ENCODE measurements at regions not wholly inside any gene's neighbourhood (a gene's known extent, or its start where the extent isn't known, plus 50 kb on each side); places are given as distances from the start of the nearest gene placed in this dataset.
"Not testable (repeated sequence)": the region's sequence is repeated elsewhere in the genome, so short reads cannot be mapped to it uniquely, and the experiment has no call there.

DNA sequence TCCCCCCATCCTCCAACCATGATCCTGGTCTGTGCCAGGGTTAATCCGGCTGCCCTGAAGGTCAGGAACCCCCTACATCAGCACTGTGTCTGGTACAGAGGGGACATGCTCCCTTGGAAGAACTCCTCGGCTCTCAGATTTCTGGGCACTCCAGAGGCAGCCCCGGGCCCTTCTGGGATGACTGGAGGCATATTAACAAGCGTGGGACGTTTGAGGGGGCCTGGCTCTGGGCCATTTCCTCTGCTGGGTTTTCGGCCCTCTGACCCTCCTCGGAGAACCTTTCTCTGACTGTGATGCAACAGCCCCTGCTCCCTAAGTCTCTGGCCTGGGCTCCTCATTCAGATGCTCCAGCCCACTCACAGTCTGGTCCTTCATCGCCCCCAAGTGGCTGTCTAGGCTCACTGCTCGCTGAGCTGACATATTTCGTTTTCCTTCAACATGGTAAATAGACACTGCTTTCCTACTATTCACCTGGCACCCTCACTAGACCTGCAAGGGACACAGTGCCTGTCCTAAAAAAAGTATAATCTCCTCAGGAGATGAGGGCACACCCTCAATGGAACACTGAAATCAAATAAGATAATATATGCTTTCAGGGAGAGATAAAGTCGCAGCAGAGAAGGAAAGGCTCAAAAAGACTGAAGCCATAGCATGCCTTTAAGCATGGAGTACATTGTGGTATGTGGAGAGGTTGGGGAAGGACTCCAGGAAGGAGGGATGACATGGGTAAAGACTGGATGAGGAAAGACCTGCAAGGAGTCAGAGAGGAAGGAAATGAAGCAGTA, 404.7 kb upstream of the TRPC7 start:
- no peaks in the 10 kb centered on the region for H3K27me3 ChIP-seq (ENCODE audit: insufficient read depth, low read length)
- no peak overlapping the region for H3K27ac ChIP-seq (ENCODE audit: low read length)
- H3K36me3 ChIP-seq (ENCODE audit: insufficient read depth, low read depth, low read length): no peaks in the 10 kb centered on the region
- no peaks in the 10 kb centered on the region for H3K9me3 ChIP-seq (ENCODE audit: insufficient read depth, low read depth, low read length)
- no peak overlapping the region for H3K9ac ChIP-seq (ENCODE audit: low read depth, low read length)
- no peak overlapping the region for H3K4me3 ChIP-seq (ENCODE audit: low read length)
- peaks cover 4% of the 10 kb centered on the region; the same call in 1 of the 2 replicates for H3K4me1 ChIP-seq (ENCODE audit: insufficient read depth, low read length)

DNA sequence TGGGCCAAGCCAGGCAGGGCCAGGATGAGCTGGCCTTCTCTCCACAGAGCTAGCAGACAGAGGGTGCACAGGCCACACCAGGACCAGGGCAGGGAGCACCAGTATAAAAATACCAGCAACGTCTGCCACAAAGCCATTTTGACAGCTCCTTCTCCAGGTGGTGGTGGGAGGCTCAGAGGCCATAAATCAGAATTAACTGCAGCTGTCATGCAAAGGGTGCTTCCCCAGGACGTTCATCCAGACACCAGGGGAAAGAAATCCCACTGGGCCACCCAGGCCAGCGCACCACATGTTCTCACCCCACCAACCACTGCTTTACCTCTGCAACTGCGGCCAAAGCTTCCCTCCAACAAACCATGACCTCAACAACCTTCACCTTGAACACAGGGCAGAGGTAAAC, 403.7 kb upstream of the TRPC7 start:
- Histone ChIP-seq H3K9me3 (ENCODE audit: insufficient read depth, low read depth, low read length) (no peaks in the 10 kb centered on the region), H3K27me3 (ENCODE audit: insufficient read depth, low read length) (no peaks in the 10 kb centered on the region), H3K4me3 (ENCODE audit: low read length) (no peak overlapping the region), H3K4me1 (ENCODE audit: insufficient read depth, low read length) (no peaks in the 10 kb centered on the region), H3K36me3 (ENCODE audit: insufficient read depth, low read depth, low read length) (no peaks in the 10 kb centered on the region), H3K9ac (ENCODE audit: low read depth, low read length) (no peak overlapping the region), H3K27ac (ENCODE audit: low read length) (no peak overlapping the region)

DNA sequence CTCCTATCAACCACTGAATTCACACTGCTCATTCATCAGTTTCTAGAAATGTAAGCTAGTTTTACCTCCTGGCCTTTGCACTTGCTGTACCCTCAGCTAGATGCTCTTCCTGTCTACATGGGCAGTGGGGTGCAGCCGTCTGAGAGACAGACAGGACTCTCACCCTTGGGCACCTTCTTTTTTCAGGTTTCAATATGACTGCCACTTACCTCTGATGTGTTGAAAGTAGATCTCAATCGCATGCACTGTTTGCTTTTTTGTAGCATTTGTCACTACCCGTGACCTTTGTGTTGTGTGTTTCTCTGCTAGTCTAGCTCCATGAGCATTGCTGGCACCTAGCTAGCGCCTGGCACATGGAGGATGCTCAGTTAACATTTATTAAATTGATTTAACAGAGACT, 403.1 kb upstream of the TRPC7 start:
- Histone ChIP-seq H3K27me3 (ENCODE audit: insufficient read depth, low read length) (no peaks in the 10 kb centered on the region), H3K4me3 (ENCODE audit: low read length) (no peak overlapping the region), H3K36me3 (ENCODE audit: insufficient read depth, low read depth, low read length) (no peaks in the 10 kb centered on the region), H3K4me1 (ENCODE audit: insufficient read depth, low read length) (no peaks in the 10 kb centered on the region), H3K9me3 (ENCODE audit: insufficient read depth, low read depth, low read length) (no peaks in the 10 kb centered on the region), H3K27ac (ENCODE audit: low read length) (no peak overlapping the region), H3K9ac (ENCODE audit: low read depth, low read length) (no peak overlapping the region)

DNA sequence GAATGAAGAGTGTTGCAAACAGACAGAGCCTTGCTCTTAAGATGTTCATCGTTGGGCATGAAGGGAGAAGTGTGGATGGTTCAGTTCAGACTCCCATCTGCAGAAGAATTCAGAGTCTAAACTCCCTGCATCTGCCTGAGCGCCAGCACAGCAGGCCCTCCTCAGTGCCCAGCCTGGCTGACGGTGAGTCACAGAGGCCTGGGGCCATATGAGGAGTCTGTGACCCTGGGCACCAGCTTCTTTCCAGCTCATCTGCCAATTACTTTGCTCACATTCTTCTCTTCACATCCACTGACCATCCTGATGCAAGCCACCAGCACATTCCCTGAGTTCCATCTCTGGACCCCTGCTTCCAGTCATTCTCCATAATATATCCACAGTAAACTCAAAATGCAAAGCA, 401.1 kb upstream of the TRPC7 start:
- Histone ChIP-seq H3K9me3 (ENCODE audit: insufficient read depth, low read depth, low read length) (no peaks in the 10 kb centered on the region), H3K4me3 (ENCODE audit: low read length) (no peak overlapping the region), H3K27me3 (ENCODE audit: insufficient read depth, low read length) (no peaks in the 10 kb centered on the region), H3K27ac (ENCODE audit: low read length) (no peak overlapping the region), H3K4me1 (ENCODE audit: insufficient read depth, low read length) (no peaks in the 10 kb centered on the region), H3K36me3 (ENCODE audit: insufficient read depth, low read depth, low read length) (no peaks in the 10 kb centered on the region), H3K9ac (ENCODE audit: low read depth, low read length) (no peak overlapping the region)

DNA sequence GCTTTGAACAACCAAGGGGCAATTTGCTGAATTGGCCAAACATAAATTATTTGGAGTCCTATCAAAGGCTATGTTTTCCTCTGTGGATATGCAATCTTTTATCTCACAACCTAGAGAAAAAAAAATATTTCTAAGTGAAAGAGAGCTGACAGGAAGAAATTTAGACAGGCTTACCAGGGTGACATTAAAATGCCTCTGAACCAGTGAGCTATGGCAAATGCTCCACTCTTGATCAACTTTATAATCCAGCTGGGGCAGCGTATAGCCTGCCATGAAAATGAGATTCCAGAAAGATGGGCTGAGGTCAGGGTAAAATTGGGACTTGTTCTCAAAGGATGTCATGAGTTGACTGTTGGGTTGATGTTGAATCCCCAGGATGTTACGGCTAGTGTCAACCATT, 399.3 kb upstream of the TRPC7 start:
- H3K9me3 ChIP-seq (ENCODE audit: insufficient read depth, low read depth, low read length): no peaks in the 10 kb centered on the region
- H3K9ac ChIP-seq (ENCODE audit: low read depth, low read length): no peak overlapping the region
- H3K4me1 ChIP-seq (ENCODE audit: insufficient read depth, low read length): no peaks in the 10 kb centered on the region
- H3K4me3 ChIP-seq (ENCODE audit: low read length): no peak overlapping the region
- H3K36me3 ChIP-seq (ENCODE audit: insufficient read depth, low read depth, low read length): no peaks in the 10 kb centered on the region
- H3K27me3 ChIP-seq (ENCODE audit: insufficient read depth, low read length): no peaks in the 10 kb centered on the region
- no peak overlapping the region for H3K27ac ChIP-seq (ENCODE audit: low read length)

DNA sequence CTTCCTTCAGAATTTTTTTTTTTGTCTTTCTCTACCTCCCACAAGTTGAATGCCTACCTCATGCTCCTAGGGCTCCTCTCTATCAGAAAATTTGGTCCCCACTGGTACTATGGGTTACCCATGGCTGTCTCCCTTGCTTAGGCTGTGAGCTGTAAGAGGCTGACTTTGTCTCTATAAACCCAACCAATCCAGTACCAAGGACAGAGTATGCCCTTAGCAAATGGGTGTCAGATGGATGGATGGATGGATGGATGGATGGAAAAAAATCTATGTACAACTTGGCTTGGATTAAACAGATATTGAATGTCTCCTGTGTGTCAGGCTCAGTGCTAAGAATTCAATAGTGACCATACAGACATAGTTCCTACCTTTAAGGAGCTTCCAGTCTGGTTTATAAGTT, 398.2 kb upstream of the TRPC7 start:
- no peak overlapping the region for H3K9ac ChIP-seq (ENCODE audit: low read depth, low read length)
- H3K27me3 ChIP-seq (ENCODE audit: insufficient read depth, low read length): no peaks in the 10 kb centered on the region
- no peaks in the 10 kb centered on the region for H3K9me3 ChIP-seq (ENCODE audit: insufficient read depth, low read depth, low read length)
- H3K27ac ChIP-seq (ENCODE audit: low read length): no peak overlapping the region
- H3K36me3 ChIP-seq (ENCODE audit: insufficient read depth, low read depth, low read length): no peaks in the 10 kb centered on the region
- no peaks in the 10 kb centered on the region for H3K4me1 ChIP-seq (ENCODE audit: insufficient read depth, low read length)
- H3K4me3 ChIP-seq (ENCODE audit: low read length): no peak overlapping the region

DNA sequence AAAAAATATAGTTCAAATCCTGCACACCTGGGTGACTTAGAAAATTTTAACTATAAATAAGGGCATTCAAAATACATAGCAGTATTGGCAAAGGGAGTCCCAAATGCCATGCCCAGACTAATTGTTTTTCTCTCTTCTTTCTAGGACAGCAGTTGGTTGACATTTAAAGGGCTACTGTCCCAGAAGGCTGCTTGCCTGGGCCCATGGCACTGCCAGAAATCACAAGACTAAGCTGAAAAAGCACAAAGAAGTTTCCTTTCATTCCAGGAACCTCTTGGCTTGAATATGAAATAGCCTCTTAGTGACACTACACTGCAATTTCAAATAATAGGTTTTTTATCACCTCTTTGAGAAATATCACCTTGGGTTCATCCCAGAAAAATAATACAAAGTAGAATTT, 388.9 kb upstream of the TRPC7 start:
- Histone ChIP-seq H3K9ac (ENCODE audit: low read depth, low read length) (no peak overlapping the region), H3K27ac (ENCODE audit: low read length) (no peak overlapping the region), H3K4me1 (ENCODE audit: insufficient read depth, low read length) (no peaks in the 10 kb centered on the region; the same call in 1 of the 2 replicates)

DNA sequence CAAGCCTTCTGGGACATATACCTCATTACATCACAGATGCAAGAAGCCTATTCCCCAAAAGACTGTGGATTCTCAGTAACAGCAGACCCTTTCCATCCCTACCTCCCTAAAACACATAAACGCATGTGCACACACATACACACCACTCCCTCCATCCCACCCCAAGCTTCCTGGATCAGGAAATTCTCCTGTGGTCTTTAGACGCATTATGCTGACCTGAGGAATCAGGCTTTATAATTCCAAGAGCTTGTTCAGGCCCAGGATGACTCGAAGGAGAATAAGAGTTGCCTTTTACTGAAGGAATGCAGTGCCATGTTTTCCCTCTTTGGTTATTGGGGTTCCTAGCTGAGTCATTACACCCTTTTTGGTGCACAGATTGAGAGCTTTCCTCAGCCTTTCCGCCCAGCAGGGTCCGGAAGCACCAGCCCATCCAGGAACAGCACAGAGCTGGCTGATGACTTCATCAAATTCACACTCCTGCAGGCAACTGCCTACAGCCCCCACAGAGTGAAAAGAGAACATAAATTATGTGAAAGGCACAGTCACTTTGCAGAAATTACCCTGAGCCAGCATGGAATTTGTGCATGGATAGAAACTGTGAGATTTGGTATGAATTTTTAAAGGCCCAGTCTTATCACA, 385.0 kb upstream of the TRPC7 start:
- H3K27me3 ChIP-seq (ENCODE audit: insufficient read depth, low read length): no peaks in the 10 kb centered on the region
- no peaks in the 10 kb centered on the region for H3K9me3 ChIP-seq (ENCODE audit: insufficient read depth, low read depth, low read length)
- H3K4me3 ChIP-seq (ENCODE audit: low read length): no peak overlapping the region
- H3K36me3 ChIP-seq (ENCODE audit: insufficient read depth, low read depth, low read length): no peaks in the 10 kb centered on the region
- H3K4me1 ChIP-seq (ENCODE audit: insufficient read depth, low read length): no peaks in the 10 kb centered on the region; the same call in 1 of the 2 replicates
- H3K9ac ChIP-seq (ENCODE audit: low read depth, low read length): no peak overlapping the region
- no peak overlapping the region for H3K27ac ChIP-seq (ENCODE audit: low read length)

More for the DNA sequence above, 388.9 kb upstream of the TRPC7 start:
- H3K9me3 ChIP-seq (ENCODE audit: insufficient read depth, low read depth, low read length): no peaks in the 10 kb centered on the region
- H3K36me3 ChIP-seq (ENCODE audit: insufficient read depth, low read depth, low read length): no peaks in the 10 kb centered on the region
- no peak overlapping the region for H3K4me3 ChIP-seq (ENCODE audit: low read length)
- no peaks in the 10 kb centered on the region for H3K27me3 ChIP-seq (ENCODE audit: insufficient read depth, low read length)

DNA sequence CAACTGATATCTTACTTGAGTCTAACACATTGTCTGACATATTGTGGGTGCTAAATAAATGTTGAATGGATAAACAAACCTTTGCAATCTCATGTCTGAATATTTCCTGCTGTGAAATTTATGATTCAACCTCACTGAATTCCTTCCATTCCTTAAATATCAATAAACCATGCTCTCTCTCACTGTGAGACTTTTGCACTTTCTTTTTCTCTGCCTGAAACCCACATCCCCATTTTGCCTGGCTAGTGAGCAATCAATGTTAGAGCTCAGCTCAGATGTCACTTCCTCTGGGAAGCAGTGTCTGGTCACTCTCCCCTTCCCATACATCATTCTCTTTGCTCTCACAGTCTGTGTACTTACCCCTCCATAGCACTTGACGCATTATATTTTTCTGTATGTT, 383.7 kb upstream of the TRPC7 start:
- Histone ChIP-seq H3K36me3 (ENCODE audit: insufficient read depth, low read depth, low read length) (no peaks in the 10 kb centered on the region), H3K9ac (ENCODE audit: low read depth, low read length) (no peak overlapping the region), H3K9me3 (ENCODE audit: insufficient read depth, low read depth, low read length) (peaks cover 4% of the 10 kb centered on the region; the same call in 1 of the 2 replicates), H3K27ac (ENCODE audit: low read length) (no peak overlapping the region), H3K4me1 (ENCODE audit: insufficient read depth, low read length) (no peaks in the 10 kb centered on the region; the same call in 1 of the 2 replicates), H3K27me3 (ENCODE audit: insufficient read depth, low read length) (no peaks in the 10 kb centered on the region), H3K4me3 (ENCODE audit: low read length) (no peak overlapping the region)

DNA sequence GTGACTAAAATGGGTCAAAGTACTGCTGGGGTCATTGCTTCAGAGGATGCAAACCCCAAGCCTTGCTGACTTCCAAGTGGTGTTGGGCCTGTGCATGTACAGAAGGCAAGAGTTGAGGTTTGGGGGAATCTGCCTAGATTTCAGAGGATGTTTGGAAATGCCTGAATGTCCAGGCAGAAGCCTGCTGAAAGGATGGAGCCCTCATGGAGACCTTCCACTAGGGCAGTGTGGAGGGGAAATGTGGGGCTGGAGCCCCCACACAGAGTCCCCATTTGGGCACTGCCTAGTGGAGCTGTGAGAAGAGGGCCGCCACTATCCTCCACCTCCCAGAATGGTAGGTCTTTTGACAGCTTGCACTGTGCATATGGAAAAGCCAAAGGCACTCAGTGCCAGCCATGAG, 377.7 kb upstream of the TRPC7 start:
- peaks cover 26% of the 10 kb centered on the region for H3K9me3 ChIP-seq (ENCODE audit: insufficient read depth, low read depth, low read length)

DNA sequence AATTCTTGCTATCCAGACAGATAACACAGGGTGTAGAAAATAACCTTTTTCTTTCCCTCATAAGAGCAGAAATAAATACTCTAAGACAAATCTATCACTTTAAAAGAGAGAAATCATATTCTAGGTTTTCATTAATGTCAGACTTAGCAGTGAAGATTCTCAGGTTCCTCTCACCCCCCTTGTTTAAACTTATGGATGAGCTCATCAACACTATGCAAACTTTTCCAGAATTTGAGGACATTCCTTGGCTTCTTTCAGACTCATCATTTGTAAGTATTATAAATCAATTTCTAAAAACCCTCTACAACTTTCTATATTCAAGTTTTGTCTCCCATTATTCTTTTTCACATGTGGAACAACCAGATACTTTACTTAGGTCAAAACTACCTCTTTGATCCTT, 374.9 kb upstream of the TRPC7 start:
- H3K9me3 ChIP-seq (ENCODE audit: insufficient read depth, low read depth, low read length): peaks cover 26% of the 10 kb centered on the region
- H3K4me1 ChIP-seq (ENCODE audit: insufficient read depth, low read length): no peaks in the 10 kb centered on the region; the same call in 1 of the 2 replicates
- H3K9ac ChIP-seq (ENCODE audit: low read depth, low read length): no peak overlapping the region
- H3K27ac ChIP-seq (ENCODE audit: low read length): no peak overlapping the region
- H3K27me3 ChIP-seq (ENCODE audit: insufficient read depth, low read length): no peaks in the 10 kb centered on the region
- H3K36me3 ChIP-seq (ENCODE audit: insufficient read depth, low read depth, low read length): no peaks in the 10 kb centered on the region
- no peak overlapping the region for H3K4me3 ChIP-seq (ENCODE audit: low read length)

More for the DNA sequence above, 377.7 kb upstream of the TRPC7 start:
- Histone ChIP-seq H3K9ac (ENCODE audit: low read depth, low read length) (no peak overlapping the region), H3K4me3 (ENCODE audit: low read length) (no peak overlapping the region), H3K27me3 (ENCODE audit: insufficient read depth, low read length) (no peaks in the 10 kb centered on the region), H3K36me3 (ENCODE audit: insufficient read depth, low read depth, low read length) (no peaks in the 10 kb centered on the region), H3K27ac (ENCODE audit: low read length) (no peak overlapping the region), H3K4me1 (ENCODE audit: insufficient read depth, low read length) (no peaks in the 10 kb centered on the region)

DNA sequence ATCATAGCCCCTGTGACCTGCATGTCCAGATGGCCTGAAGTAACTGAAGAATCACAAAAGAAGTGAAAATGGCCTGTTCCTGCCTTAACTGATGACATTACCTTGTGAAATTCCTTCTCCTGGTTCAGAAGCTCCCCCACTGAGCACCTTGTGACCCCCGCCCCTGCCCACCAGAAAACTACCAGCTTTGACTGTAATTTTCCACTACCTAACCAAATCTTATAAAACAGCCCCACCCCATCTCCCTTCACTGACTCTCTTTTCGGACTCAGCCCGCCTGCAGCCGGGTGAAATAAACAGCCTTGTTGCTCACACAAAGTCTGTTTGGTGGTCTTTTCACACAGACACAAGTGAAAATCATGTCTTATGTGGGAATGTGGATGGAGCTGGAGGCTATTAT, 373.9 kb upstream of the TRPC7 start:
- H3K36me3 ChIP-seq (ENCODE audit: insufficient read depth, low read depth, low read length); H3K4me1 ChIP-seq (ENCODE audit: insufficient read depth, low read length); H3K9ac ChIP-seq (ENCODE audit: low read depth, low read length); H3K27ac ChIP-seq (ENCODE audit: low read length); H3K27me3 ChIP-seq (ENCODE audit: insufficient read depth, low read length); H3K4me3 ChIP-seq (ENCODE audit: low read length): not testable (repeated sequence)
- peaks cover 24% of the 10 kb centered on the region for H3K9me3 ChIP-seq (ENCODE audit: insufficient read depth, low read depth, low read length)
